ENCODE measurements at regions not wholly inside any gene's neighbourhood (a gene's known extent, or its start where the extent isn't known, plus 50 kb on each side); places are given as distances from the start of the nearest gene placed in this dataset.
A peak's percentile ranks its signal among the peaks of the same experiment; 100 is the strongest.

- H3K27ac ChIP-seq (ENCODE audit: control insufficient read depth, insufficient read depth): no peak overlapping the region
- in situ Hi-C loops (cut with MboI) (no loop called here), intact Hi-C loops (cut with micrococcal nuclease; ENCODE audit: unreplicated experiment) (no loop called here)
- ChIA-PET RAD21 (ENCODE audit: unreplicated experiment) (no interaction called here), SMC1A (ENCODE audit: uncharacterized antibody, unreplicated experiment) (no interaction called here), CTCF (no interaction called here), POLR2A (no interaction called here)
- no peaks in the 10 kb centered on the region for H4K20me1 ChIP-seq (ENCODE audit: control insufficient read depth, insufficient read depth)
- 54% methylated on average over 2 of the region's 2 CpGs for WGBS (ENCODE audit: insufficient coverage, insufficient replicate concordance, low lambda C conversion rate, missing lambda C conversion rate)
- FAIRE-seq (no peak), ATAC-seq (peak; percentile 69), DNase-seq (ENCODE audit: low read depth, low spot score) (no peak)
- no peak overlapping the region for H3K9ac ChIP-seq (ENCODE audit: control insufficient read depth, insufficient read depth, low read length)
- no peak overlapping the region for H3K4me3 ChIP-seq
- H3K79me2 ChIP-seq (ENCODE audit: control insufficient read depth, insufficient read depth, low read length): no peaks in the 10 kb centered on the region
- no peak overlapping the region for H2AFZ ChIP-seq (ENCODE audit: control insufficient read depth, low read depth, low read length)
- no peaks in the 10 kb centered on the region for H3K36me3 ChIP-seq (ENCODE audit: control insufficient read depth in 2 of 2, insufficient read depth in 2 of 2, low read length in 1 of 2)
- no peak overlapping the region for H3K4me2 ChIP-seq (ENCODE audit: control insufficient read depth, insufficient read depth)
- H3K4me1 ChIP-seq (ENCODE audit: control insufficient read depth, insufficient read depth, low read length): no peaks in the 10 kb centered on the region
- no TSS peak for BruUV-seq (replicated peaks)
- H3K27me3 ChIP-seq (replicated peaks in 1 of 2; ENCODE audit: control insufficient read depth in 2 of 2, insufficient read depth in 2 of 2, low read length in 1 of 2): no peaks in the 10 kb centered on the region
- H3K9me3 ChIP-seq (replicated peaks; ENCODE audit: control insufficient read depth, insufficient read depth, low read length): no peaks in the 10 kb centered on the region
- TF ChIP-seq ATF7 (IDR thresholded peaks at IDR 0.05; ENCODE audit: low read depth) (no peak), SRF (IDR thresholded peaks at IDR 0.05; ENCODE audit: low read depth in 2 of 2, low read length in 2 of 2) (0 out of 4 replicates have a peak, but pooled peaks of 1 of the 2 experiments have one; percentile 31)
Measured at GRCh38 chr3:104150724-104151123, 1216.0 kb upstream of the ALCAM start.

GRCh38 chr3:104154896-104155295 lies 1211.8 kb upstream of the ALCAM start:
- TF ChIP-seq REST (IDR thresholded peaks at IDR 0.05; ENCODE audit: low read depth, low read length) (no peak), NBN (IDR thresholded peaks at IDR 0.05) (no peak), MYC (IDR thresholded peaks at IDR 0.05; ENCODE audit: insufficient read depth, insufficient read length, insufficient replicate concordance, low read length, severe bottlenecking) (no peak), USF1 (IDR thresholded peaks at IDR 0.05; ENCODE audit: borderline replicate concordance, extremely low read length, insufficient read depth, low read depth, low read length) (no peak), CTCF (IDR thresholded peaks at IDR 0.05 in 2 of 3, conservative IDR thresholded peaks at IDR 0.05 in 1 of 3; ENCODE audit: control insufficient read depth in 2 of 3, extremely low read depth in 1 of 3, insufficient read depth in 1 of 3, low read depth in 3 of 3, low read length in 3 of 3) (no peak)
- H2AFZ ChIP-seq (ENCODE audit: control insufficient read depth, low read depth, low read length): no peak overlapping the region
- H3K4me2 ChIP-seq (ENCODE audit: control insufficient read depth, insufficient read depth): no peak overlapping the region
- in situ Hi-C loops (cut with MboI) (no loop called here), intact Hi-C loops (cut with micrococcal nuclease; ENCODE audit: unreplicated experiment) (no loop called here)
- BruUV-seq (replicated peaks): no TSS peak
- no peak overlapping the region for H3K27ac ChIP-seq (ENCODE audit: control insufficient read depth, insufficient read depth)
- no peak for ATAC-seq
- 10% methylated on average over 2 of the region's 2 CpGs for WGBS (ENCODE audit: insufficient coverage, insufficient replicate concordance, low lambda C conversion rate, missing lambda C conversion rate)
- ChIA-PET CTCF (interaction anchor here (0.6 kb wide), 1 partner anchor 308 kb away, joined by 4 read pairs; no protein-coding TSS in a partner anchor), RAD21 (ENCODE audit: unreplicated experiment) (no interaction called here), POLR2A (no interaction called here), SMC1A (ENCODE audit: uncharacterized antibody, unreplicated experiment) (interaction anchor here (0.6 kb wide), 1 partner anchor 1512 kb away, joined by 3 read pairs; no protein-coding TSS in a partner anchor)
- H3K79me2 ChIP-seq (ENCODE audit: control insufficient read depth, insufficient read depth, low read length): no peaks in the 10 kb centered on the region
- H3K9me3 ChIP-seq (replicated peaks; ENCODE audit: control insufficient read depth, insufficient read depth, low read length): no peaks in the 10 kb centered on the region
- no peaks in the 10 kb centered on the region for H3K27me3 ChIP-seq (replicated peaks in 1 of 2; ENCODE audit: control insufficient read depth in 2 of 2, insufficient read depth in 2 of 2, low read length in 1 of 2)
- no peak overlapping the region for H3K4me3 ChIP-seq
- no peaks in the 10 kb centered on the region for H4K20me1 ChIP-seq (ENCODE audit: control insufficient read depth, insufficient read depth)
- H3K36me3 ChIP-seq (ENCODE audit: control insufficient read depth in 2 of 2, insufficient read depth in 2 of 2, low read length in 1 of 2): no peaks in the 10 kb centered on the region
- no peak for DNase-seq (ENCODE audit: low read depth, low spot score)
- no peaks in the 10 kb centered on the region for H3K4me1 ChIP-seq (ENCODE audit: control insufficient read depth, insufficient read depth, low read length)
- no peak for FAIRE-seq
- H3K9ac ChIP-seq (ENCODE audit: control insufficient read depth, insufficient read depth, low read length): no peak overlapping the region
